HepG2 (cell line): ENCODE measurements at regions not wholly inside any gene's neighbourhood (a gene's known extent, or its start where the extent isn't known, plus 50 kb on each side); places are given as distances from the start of the nearest gene placed in this dataset.

Experiments
- CEBPG ChIP-seq: IDR thresholded peaks from 2 replicates; pipeline ENCODE4 v1.6.1; 2016
- HMGA1 ChIP-seq: sonication (generic); formaldehyde crosslinking; conservative IDR thresholded peaks from 2 replicates; pipeline ENCODE4 v1.4.0; 2020; ENCODE audit warnings: missing genetic modification reagents
- HNRNPLL ChIP-seq: fragments of 200-400 bp; formaldehyde crosslinking; IDR thresholded peaks from 2 replicates; pipeline ENCODE4 v1.6.1; 2017; ENCODE audit warnings: mild to moderate bottlenecking, low read depth, low read length; ENCODE audit not compliant: poor library complexity, severe bottlenecking
- IRX3 ChIP-seq: sonication (generic); formaldehyde crosslinking; IDR thresholded peaks from 2 replicates; pipeline ENCODE4 v1.8.1; 2023; ENCODE audit warnings: mild to moderate bottlenecking, low read depth, missing genetic modification reagents, borderline replicate concordance
- JDP2 ChIP-seq: sonication (generic); formaldehyde crosslinking; IDR thresholded peaks from 2 replicates; pipeline ENCODE4 v1.8.1; 2022; ENCODE audit warnings: missing genetic modification reagents, borderline replicate concordance
- KAT2B ChIP-seq: fragments of 150-350 bp; IDR thresholded peaks from 2 replicates; pipeline ENCODE4 v1.6.1; 2014; ENCODE audit warnings: low read depth, low read length, borderline replicate concordance
- MAZ ChIP-seq, 2 experiments: sonication (generic) in 1 of 2; formaldehyde crosslinking in 1 of 2; IDR thresholded peaks; 2 replicates each; pipeline versions ENCODE4 v1.5.0 to v1.6.1; 2012 to 2020; ENCODE audit warnings: low read depth in 2 of 2, mild to moderate bottlenecking in 2 of 2, borderline replicate concordance in 1 of 2, improper control_type of control experiment in 1 of 2, low read length in 1 of 2, missing genetic modification reagents in 1 of 2, moderate library complexity in 1 of 2
- NR1H2 ChIP-seq: sonication (generic); formaldehyde crosslinking; IDR thresholded peaks from 2 replicates; pipeline ENCODE4 v1.8.1; 2022; ENCODE audit warnings: low read depth, missing genetic modification reagents, borderline replicate concordance
- PCBP2 ChIP-seq: fragments of 200-400 bp; formaldehyde crosslinking; optimal IDR thresholded peaks from 2 replicates; pipeline ENCODE3; 2018; ENCODE audit warnings: low read length, low read depth; ENCODE audit not compliant: poor library complexity, severe bottlenecking
- YEATS4 ChIP-seq: sonication (generic); formaldehyde crosslinking; IDR thresholded peaks from 2 replicates; pipeline ENCODE4 v1.4.0; 2020; ENCODE audit warnings: missing genetic modification reagents, borderline replicate concordance
- ZFY ChIP-seq: sonication (generic); formaldehyde crosslinking; IDR thresholded peaks from 2 replicates; pipeline ENCODE4 v1.4.0; 2020; ENCODE audit warnings: missing genetic modification reagents
- ZNF30 ChIP-seq: sonication (generic); formaldehyde crosslinking; IDR thresholded peaks from 2 replicates; pipeline ENCODE4 v1.5.0; 2020; ENCODE audit warnings: mild to moderate bottlenecking, missing genetic modification reagents
- ZNF644 ChIP-seq: IDR thresholded peaks from 2 replicates; pipeline ENCODE4 v1.6.1; 2016; ENCODE audit warnings: low read depth
- ZNF792 ChIP-seq: IDR thresholded peaks from 2 replicates; pipeline ENCODE4 v1.6.1; 2016
- TF ChIP-seq, protein P1 (sequence below): sonication (generic); formaldehyde crosslinking; IDR thresholded peaks from 2 replicates; pipeline ENCODE4 v1.5.0; 2020; ENCODE audit warnings: mild to moderate bottlenecking, missing genetic modification reagents, moderate library complexity
- TF ChIP-seq, protein P2 (sequence below): sonication (generic); formaldehyde crosslinking; IDR thresholded peaks from 2 replicates; pipeline ENCODE4 v1.4.0; 2020; ENCODE audit warnings: missing genetic modification reagents
- TF ChIP-seq, protein P3 (sequence below): sonication (generic); formaldehyde crosslinking; IDR thresholded peaks from 2 replicates; pipeline ENCODE4 v1.8.0; 2022; ENCODE audit warnings: mild to moderate bottlenecking, missing genetic modification reagents; ENCODE audit not compliant: insufficient replicate concordance
- TF ChIP-seq, protein P4 (sequence below): sonication (generic); formaldehyde crosslinking; conservative IDR thresholded peaks from 2 replicates; pipeline ENCODE4 v1.4.0; 2020; ENCODE audit warnings: mild to moderate bottlenecking, missing genetic modification reagents, moderate library complexity
- TF ChIP-seq, protein P5 (sequence below): sonication (generic); formaldehyde crosslinking; conservative IDR thresholded peaks from 2 replicates; pipeline ENCODE4 v1.8.0; 2022; ENCODE audit warnings: mild to moderate bottlenecking, moderate library complexity, missing genetic modification reagents

DNA sequence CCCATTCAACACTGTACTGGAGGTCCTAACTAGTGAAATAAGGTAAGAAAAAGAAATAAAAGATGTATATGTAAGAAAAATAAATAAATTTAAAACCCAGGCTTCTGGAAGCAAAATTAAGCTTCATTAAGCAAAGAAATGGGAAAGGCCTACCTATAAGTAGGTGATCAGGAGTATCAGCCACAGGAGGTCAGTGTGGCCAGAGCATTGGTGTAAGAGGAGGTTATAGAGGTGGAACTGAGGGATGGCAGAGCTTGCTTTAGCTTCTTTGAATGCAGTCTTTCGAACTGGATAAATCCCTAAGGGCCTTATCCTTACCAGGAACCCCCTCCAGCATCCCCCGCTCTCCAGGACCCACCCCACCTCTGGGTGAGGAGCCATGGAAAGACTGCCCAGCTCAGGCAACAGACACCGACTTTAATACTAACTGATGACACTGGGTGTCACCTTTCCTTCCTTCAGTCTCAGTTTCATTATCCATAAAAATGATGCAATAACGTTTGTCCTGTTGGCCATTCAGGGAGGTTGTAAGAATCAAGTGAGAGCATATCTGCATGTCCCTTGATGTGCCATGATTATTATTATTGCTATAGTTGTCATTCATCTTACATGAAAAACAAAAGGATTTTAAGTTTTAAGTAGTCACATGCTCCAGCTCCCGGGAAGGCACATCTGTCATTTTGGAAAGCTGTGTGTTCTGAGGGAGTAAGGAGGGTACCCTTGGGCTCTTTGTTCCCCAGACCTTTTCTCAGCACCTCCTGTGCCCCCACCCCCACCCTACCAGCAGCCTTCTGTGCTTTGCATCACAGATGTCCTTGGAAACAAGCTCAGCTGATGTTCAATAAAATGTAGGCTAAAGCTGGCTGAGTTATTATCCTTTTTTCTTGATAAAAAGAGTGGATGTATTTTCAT, 50.8 kb upstream of the CTNNA1 start (continued):
- TF ChIP-seq, protein P1, sequence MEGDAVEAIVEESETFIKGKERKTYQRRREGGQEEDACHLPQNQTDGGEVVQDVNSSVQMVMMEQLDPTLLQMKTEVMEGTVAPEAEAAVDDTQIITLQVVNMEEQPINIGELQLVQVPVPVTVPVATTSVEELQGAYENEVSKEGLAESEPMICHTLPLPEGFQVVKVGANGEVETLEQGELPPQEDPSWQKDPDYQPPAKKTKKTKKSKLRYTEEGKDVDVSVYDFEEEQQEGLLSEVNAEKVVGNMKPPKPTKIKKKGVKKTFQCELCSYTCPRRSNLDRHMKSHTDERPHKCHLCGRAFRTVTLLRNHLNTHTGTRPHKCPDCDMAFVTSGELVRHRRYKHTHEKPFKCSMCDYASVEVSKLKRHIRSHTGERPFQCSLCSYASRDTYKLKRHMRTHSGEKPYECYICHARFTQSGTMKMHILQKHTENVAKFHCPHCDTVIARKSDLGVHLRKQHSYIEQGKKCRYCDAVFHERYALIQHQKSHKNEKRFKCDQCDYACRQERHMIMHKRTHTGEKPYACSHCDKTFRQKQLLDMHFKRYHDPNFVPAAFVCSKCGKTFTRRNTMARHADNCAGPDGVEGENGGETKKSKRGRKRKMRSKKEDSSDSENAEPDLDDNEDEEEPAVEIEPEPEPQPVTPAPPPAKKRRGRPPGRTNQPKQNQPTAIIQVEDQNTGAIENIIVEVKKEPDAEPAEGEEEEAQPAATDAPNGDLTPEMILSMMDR (CRISPR knock-in tag): peak; percentile 23
- TF ChIP-seq ZNF792 (CRISPR knock-in tag) (no peak), MAZ (IDR thresholded peaks at IDR 0.05; ENCODE audit: borderline replicate concordance, low read depth, low read length) (no peak), MAZ (CRISPR knock-in tag; IDR thresholded peaks at IDR 0.05; ENCODE audit: low read depth) (no peak), ZNF644 (0 out of 2 replicates have a peak, but pooled peaks have one; percentile 27), HMGA1 (CRISPR knock-in tag) (no peak), PCBP2 (no peak), JDP2 (CRISPR knock-in tag) (no peak), IRX3 (CRISPR knock-in tag) (no peak), CEBPG (CRISPR knock-in tag) (peak; percentile 91), KAT2B (no peak), YEATS4 (CRISPR knock-in tag) (no peak), HNRNPLL (no peak), ZNF30 (CRISPR knock-in tag) (no peak), ZFY (CRISPR knock-in tag) (no peak), NR1H2 (no peak)
- TF ChIP-seq, protein P2, sequence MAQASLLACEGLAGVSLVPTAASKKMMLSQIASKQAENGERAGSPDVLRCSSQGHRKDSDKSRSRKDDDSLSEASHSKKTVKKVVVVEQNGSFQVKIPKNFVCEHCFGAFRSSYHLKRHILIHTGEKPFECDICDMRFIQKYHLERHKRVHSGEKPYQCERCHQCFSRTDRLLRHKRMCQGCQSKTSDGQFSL: no peak
- TF ChIP-seq, protein P3, sequence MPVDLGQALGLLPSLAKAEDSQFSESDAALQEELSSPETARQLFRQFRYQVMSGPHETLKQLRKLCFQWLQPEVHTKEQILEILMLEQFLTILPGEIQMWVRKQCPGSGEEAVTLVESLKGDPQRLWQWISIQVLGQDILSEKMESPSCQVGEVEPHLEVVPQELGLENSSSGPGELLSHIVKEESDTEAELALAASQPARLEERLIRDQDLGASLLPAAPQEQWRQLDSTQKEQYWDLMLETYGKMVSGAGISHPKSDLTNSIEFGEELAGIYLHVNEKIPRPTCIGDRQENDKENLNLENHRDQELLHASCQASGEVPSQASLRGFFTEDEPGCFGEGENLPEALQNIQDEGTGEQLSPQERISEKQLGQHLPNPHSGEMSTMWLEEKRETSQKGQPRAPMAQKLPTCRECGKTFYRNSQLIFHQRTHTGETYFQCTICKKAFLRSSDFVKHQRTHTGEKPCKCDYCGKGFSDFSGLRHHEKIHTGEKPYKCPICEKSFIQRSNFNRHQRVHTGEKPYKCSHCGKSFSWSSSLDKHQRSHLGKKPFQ (CRISPR knock-in tag): no peak
- TF ChIP-seq, protein P4, sequence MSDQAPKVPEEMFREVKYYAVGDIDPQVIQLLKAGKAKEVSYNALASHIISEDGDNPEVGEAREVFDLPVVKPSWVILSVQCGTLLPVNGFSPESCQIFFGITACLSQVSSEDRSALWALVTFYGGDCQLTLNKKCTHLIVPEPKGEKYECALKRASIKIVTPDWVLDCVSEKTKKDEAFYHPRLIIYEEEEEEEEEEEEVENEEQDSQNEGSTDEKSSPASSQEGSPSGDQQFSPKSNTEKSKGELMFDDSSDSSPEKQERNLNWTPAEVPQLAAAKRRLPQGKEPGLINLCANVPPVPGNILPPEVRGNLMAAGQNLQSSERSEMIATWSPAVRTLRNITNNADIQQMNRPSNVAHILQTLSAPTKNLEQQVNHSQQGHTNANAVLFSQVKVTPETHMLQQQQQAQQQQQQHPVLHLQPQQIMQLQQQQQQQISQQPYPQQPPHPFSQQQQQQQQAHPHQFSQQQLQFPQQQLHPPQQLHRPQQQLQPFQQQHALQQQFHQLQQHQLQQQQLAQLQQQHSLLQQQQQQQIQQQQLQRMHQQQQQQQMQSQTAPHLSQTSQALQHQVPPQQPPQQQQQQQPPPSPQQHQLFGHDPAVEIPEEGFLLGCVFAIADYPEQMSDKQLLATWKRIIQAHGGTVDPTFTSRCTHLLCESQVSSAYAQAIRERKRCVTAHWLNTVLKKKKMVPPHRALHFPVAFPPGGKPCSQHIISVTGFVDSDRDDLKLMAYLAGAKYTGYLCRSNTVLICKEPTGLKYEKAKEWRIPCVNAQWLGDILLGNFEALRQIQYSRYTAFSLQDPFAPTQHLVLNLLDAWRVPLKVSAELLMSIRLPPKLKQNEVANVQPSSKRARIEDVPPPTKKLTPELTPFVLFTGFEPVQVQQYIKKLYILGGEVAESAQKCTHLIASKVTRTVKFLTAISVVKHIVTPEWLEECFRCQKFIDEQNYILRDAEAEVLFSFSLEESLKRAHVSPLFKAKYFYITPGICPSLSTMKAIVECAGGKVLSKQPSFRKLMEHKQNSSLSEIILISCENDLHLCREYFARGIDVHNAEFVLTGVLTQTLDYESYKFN (CRISPR knock-in tag): no peak
- TF ChIP-seq, protein P5, sequence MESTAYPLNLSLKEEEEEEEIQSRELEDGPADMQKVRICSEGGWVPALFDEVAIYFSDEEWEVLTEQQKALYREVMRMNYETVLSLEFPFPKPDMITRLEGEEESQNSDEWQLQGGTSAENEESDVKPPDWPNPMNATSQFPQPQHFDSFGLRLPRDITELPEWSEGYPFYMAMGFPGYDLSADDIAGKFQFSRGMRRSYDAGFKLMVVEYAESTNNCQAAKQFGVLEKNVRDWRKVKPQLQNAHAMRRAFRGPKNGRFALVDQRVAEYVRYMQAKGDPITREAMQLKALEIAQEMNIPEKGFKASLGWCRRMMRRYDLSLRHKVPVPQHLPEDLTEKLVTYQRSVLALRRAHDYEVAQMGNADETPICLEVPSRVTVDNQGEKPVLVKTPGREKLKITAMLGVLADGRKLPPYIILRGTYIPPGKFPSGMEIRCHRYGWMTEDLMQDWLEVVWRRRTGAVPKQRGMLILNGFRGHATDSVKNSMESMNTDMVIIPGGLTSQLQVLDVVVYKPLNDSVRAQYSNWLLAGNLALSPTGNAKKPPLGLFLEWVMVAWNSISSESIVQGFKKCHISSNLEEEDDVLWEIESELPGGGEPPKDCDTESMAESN (CRISPR knock-in tag): 0 out of 2 replicates have a peak, but pooled peaks have one; percentile 28
